Gastrocnemius medialis (tissue), 4 donors: ENCODE measurements at regions not wholly inside any gene's neighbourhood (a gene's known extent, or its start where the extent isn't known, plus 50 kb on each side); places are given as distances from the start of the nearest gene placed in this dataset.

ENCODE experiments used
- ATAC-seq, 2 donors: fragments of 150-250 bp; one replicate each; pipeline ENCODE4 v1.9.1; 2016
- DNase-seq, 2 donors: peaks; one replicate each; pipeline ENCODE4 v3.0.0-alpha.2; 2019
- H3K27ac ChIP-seq, 4 donors: fragments of 200-600 bp; sonication (generic); 1 replicate in 1 of 4; 2 replicates in 3 of 4; pipeline ENCODE4 v1.5.1; 2016 to 2018; ENCODE audit warnings: mild to moderate bottlenecking in 2 of 4, moderate library complexity in 1 of 4
- H3K27me3 ChIP-seq, 3 donors: fragments of 200-600 bp; sonication (generic) in 2 of 3; 1 replicate in 1 of 3; 2 replicates in 2 of 3; pipeline versions ENCODE4 v1.5.1 to v1.6.0; 2016 to 2019; ENCODE audit warnings: mild to moderate bottlenecking in 1 of 3, moderate library complexity in 1 of 3
- H3K36me3 ChIP-seq, 2 donors: fragments of 200-600 bp; sonication (generic) in 1 of 2; one replicate each; pipeline ENCODE4 v1.5.1; 2017 to 2018
- H3K4me1 ChIP-seq, 2 donors: fragments of 200-600 bp; sonication (generic) in 1 of 2; one replicate each; pipeline ENCODE4 v1.5.1; 2016 to 2017; ENCODE audit warnings: mild to moderate bottlenecking in 2 of 2
- H3K4me3 ChIP-seq, 4 donors: fragments of 200-600 bp; sonication (generic) in 3 of 4; 1 replicate in 1 of 4; 2 replicates in 3 of 4; pipeline ENCODE4 v1.5.1; 2016 to 2019; ENCODE audit warnings: mild to moderate bottlenecking in 2 of 4
- H3K9me3 ChIP-seq, 3 donors: fragments of 200-600 bp; sonication (generic) in 2 of 3; 1 replicate in 1 of 3; 2 replicates in 2 of 3; pipeline ENCODE4 v1.5.1; 2016 to 2019
- CTCF ChIP-seq, 5 experiments: fragments of 450-650 bp in 3 of 5; fragments of 200-600 bp in 2 of 5; sonication (generic) in 2 of 5; IDR thresholded peaks in 4 of 5; conservative IDR thresholded peaks in 1 of 5; 1 replicate in 4 of 5; 2 replicates in 1 of 5; pipeline ENCODE4 v1.5.1; 2016 to 2019; ENCODE audit warnings: antibody characterized with exemption in 5 of 5, mild to moderate bottlenecking in 3 of 5, moderate library complexity in 3 of 5
- POLR2A ChIP-seq, 2 donors: fragments of 450-650 bp; IDR thresholded peaks; one replicate each; pipeline ENCODE4 v1.6.1; 2017; ENCODE audit warnings: antibody characterized with exemption in 2 of 2, mild to moderate bottlenecking in 2 of 2, moderate library complexity in 2 of 2
- in situ Hi-C, 4 donors: fragments of 200-750 bp; cut with MboI; loops; one replicate each; pipeline versions ENCODE4 v1.15.0 to v1.8.0; 2017; ENCODE audit warnings: low sequenced_read_pairs in 4 of 4
- intact Hi-C: fragments of 100-400 bp; cut with DNase I; formaldehyde crosslinking; loops from one replicate; pipeline ENCODE4 v1.15.1; 2023; ENCODE audit warnings: low total_unique reads

GRCh38 chr13:103852036-103852435 is 785.8 kb upstream of the SLC10A2 start:
- in situ Hi-C loops (no loop called here), intact Hi-C loops (no loop called here)
- no peak for TF ChIP-seq POLR2A (IDR thresholded peaks at IDR 0.05)
- TF ChIP-seq CTCF (IDR thresholded peaks at IDR 0.05 in 4 of 5, conservative IDR thresholded peaks at IDR 0.05 in 1 of 5): no peak
- H3K36me3 ChIP-seq: no peaks in the 10 kb centered on the region
- H3K9me3 ChIP-seq: no peaks in the 10 kb centered on the region
- ATAC-seq (no peak), DNase-seq (no peak)
- H3K27me3 ChIP-seq: no peaks in the 10 kb centered on the region
- H3K4me3 ChIP-seq: no peak overlapping the region
- no peak overlapping the region for H3K27ac ChIP-seq
- H3K4me1 ChIP-seq: no peaks in the 10 kb centered on the region

GRCh38 chr13:103844471-103844870 is 778.3 kb upstream of the SLC10A2 start:
- H3K36me3 ChIP-seq: no peaks in the 10 kb centered on the region
- DNase-seq (no peak), ATAC-seq (no peak)
- no peak overlapping the region for H3K27ac ChIP-seq
- H3K27me3 ChIP-seq: no peaks in the 10 kb centered on the region
- in situ Hi-C loops (no loop called here), intact Hi-C loops (no loop called here)
- no peak for TF ChIP-seq CTCF (IDR thresholded peaks at IDR 0.05 in 4 of 5, conservative IDR thresholded peaks at IDR 0.05 in 1 of 5)
- TF ChIP-seq POLR2A (IDR thresholded peaks at IDR 0.05): no peak
- H3K4me1 ChIP-seq: no peaks in the 10 kb centered on the region
- H3K9me3 ChIP-seq: no peaks in the 10 kb centered on the region
- H3K4me3 ChIP-seq: no peak overlapping the region

GRCh38 chr13:103839460-103839859 is 773.2 kb upstream of the SLC10A2 start:
- intact Hi-C loops: no loop called here
- TF ChIP-seq CTCF (IDR thresholded peaks at IDR 0.05 in 4 of 5, conservative IDR thresholded peaks at IDR 0.05 in 1 of 5): no peak
- TF ChIP-seq POLR2A (IDR thresholded peaks at IDR 0.05): no peak
- no peak for ATAC-seq
- no peaks in the 10 kb centered on the region for H3K27me3 ChIP-seq
- H3K4me1 ChIP-seq: no peaks in the 10 kb centered on the region
- H3K4me3 ChIP-seq: no peak overlapping the region
- DNase-seq: no peak
- in situ Hi-C loops: no loop called here
- H3K36me3 ChIP-seq: no peaks in the 10 kb centered on the region
- no peaks in the 10 kb centered on the region for H3K9me3 ChIP-seq
- H3K27ac ChIP-seq: no peak overlapping the region

- Histone ChIP-seq H3K27me3 (no peaks in the 10 kb centered on the region), H3K36me3 (no peaks in the 10 kb centered on the region), H3K27ac (no peak overlapping the region), H3K9me3 (no peaks in the 10 kb centered on the region), H3K4me3 (no peak overlapping the region), H3K4me1 (no peaks in the 10 kb centered on the region)
- ATAC-seq: no peak
- TF ChIP-seq CTCF (IDR thresholded peaks at IDR 0.05 in 4 of 5, conservative IDR thresholded peaks at IDR 0.05 in 1 of 5): no peak
- no peak for TF ChIP-seq POLR2A (IDR thresholded peaks at IDR 0.05)
- in situ Hi-C loops (no loop called here), intact Hi-C loops (no loop called here)
- DNase-seq: no peak
Observed at GRCh38 chr13:103835052-103835451, 768.8 kb upstream of the SLC10A2 start.

GRCh38 chr13:103833294-103833852 is 767.2 kb upstream of the SLC10A2 start:
- Histone ChIP-seq H3K9me3 (no peaks in the 10 kb centered on the region), H3K27ac (no peak overlapping the region), H3K27me3 (no peaks in the 10 kb centered on the region), H3K4me1 (no peaks in the 10 kb centered on the region), H3K36me3 (no peaks in the 10 kb centered on the region), H3K4me3 (no peak overlapping the region)
- ATAC-seq (no peak), DNase-seq (no peak)
- in situ Hi-C loops (no loop called here), intact Hi-C loops (no loop called here)
- TF ChIP-seq CTCF (IDR thresholded peaks at IDR 0.05 in 4 of 5, conservative IDR thresholded peaks at IDR 0.05 in 1 of 5) (no peak), POLR2A (IDR thresholded peaks at IDR 0.05) (no peak)
